Muscle of arm (tissue), 1 donor: ENCODE measurements at regions not wholly inside any gene's neighbourhood (a gene's known extent, or its start where the extent isn't known, plus 50 kb on each side); places are given as distances from the start of the nearest gene placed in this dataset.
"Not testable (repeated sequence)": the region's sequence is repeated elsewhere in the genome, so short reads cannot be mapped to it uniquely, and the experiment has no call there.

Source experiments
- DNase-seq: peaks from one replicate; pipeline ENCODE4 v3.0.0-alpha.2; 2013

DNA sequence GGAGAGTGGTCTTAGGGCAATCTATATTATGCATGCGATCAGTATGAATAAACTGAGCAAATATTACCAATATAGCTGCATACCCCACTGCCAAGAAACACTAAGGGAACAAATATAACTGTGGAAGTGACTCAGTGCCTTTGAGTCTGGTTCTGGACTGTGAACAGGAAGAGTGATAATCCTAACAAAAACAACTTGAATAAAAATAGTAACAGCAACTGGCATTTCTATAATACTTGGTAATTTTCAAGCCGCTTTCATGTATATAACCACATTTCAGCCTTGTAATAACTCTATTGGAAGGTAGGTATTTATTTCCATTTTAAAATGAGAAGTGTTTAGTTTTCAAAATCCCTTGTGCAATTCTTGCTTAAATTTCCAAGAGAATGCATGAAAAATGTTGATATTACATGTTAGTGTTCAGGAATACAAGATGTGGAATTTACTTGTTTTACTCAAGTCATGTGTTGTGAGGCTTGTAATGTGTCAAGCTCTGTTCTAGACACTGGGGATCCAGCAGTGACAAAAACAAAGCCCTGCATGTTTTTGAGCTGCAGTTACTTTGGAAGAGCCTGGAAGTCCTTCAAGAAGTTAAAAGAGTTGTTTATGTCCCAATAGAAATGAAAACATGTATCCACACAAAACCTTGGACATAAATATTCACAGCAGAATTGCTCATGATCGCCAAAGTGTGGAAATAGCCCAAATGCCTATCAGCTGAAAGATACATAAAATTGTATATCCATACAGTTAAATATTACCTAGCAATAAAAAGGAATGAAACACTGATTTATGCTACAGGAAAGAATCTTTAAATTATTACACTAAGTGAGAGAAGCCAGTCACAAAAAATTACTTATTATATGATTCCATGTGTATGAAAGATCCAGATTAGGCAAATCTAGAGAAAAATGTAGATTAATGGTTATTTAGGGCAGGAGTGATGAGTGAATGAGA, 338.1 kb upstream of the TMEM132C start:
- peak; percentile 12 for DNase-seq

DNA sequence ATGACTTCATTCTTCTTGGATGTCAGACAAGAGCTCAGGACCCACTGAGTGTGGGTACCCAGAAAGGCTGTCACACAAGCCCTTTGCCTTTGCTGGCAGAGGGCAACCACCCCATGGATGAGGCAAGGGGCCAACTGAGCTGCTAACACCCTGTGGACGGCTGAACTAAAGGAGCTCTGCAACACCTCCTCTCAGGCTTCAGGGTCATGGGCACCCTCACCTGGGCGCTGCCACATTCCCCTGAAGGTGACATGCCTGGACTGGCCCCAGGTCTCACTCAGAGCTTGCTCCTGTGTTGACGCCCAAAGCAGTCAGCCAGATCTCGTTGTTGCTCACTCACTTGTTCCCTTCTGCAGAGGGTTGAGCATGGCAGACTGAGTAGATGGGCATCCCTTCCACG, 336.8 kb upstream of the TMEM132C start:
- no peak for DNase-seq

DNA sequence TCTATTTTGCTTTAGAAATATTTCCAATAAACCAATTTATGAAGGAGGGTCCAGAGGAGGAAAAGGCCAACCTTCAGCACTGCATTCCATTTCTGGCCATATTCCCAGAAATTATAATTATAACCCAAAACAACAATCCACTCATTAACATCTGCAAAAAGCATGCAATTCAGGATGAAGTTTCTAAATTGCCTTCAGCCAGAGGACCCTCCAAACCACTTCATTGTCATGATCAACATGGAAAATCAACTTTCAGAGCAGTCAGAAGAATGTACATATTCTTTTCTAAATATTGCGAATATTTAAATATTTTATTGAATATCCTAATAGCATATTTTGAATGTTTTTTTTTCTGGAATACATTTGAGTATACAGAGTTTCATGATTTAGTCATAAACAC, 332.6 kb upstream of the TMEM132C start:
- DNase-seq, result no peak

DNA sequence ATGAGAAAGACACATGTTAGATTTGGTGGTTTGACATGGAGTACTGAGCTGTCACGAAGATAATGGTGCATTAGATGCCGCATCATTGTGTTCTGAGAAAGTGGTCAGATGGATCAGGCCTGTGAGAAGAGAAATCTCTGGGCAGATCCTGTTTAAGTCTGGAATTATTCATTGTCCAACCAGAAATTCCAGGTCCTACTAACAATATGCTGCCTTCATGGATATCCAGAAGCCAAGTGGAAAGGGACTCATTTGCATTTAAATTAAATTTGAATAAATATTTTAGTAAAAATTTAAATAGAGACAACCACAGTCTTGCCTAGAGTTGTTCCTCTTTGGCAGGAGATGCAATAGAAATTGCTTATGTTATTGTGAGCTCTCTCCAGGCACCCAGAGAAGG, 330.5 kb upstream of the TMEM132C start:
- DNase-seq, result no peak

DNA sequence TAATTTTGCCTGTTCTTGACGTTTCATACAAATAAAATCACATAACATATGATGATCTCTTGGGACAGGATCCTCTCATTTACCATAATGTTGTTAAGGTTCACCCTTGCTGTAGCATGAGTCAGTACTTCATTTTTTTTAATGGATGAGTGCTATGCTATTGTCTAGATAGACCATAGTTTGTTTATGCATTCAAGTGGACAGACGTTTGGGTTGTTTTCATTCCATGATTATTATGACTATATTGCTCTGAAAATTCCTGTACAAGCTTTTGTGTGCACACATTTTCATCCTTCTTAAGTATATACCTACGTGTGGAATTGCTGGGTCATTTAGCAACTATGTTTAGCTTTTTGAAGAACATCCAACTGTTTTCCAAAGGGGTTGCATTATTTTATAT, 325.6 kb upstream of the TMEM132C start:
- no peak for DNase-seq

DNA sequence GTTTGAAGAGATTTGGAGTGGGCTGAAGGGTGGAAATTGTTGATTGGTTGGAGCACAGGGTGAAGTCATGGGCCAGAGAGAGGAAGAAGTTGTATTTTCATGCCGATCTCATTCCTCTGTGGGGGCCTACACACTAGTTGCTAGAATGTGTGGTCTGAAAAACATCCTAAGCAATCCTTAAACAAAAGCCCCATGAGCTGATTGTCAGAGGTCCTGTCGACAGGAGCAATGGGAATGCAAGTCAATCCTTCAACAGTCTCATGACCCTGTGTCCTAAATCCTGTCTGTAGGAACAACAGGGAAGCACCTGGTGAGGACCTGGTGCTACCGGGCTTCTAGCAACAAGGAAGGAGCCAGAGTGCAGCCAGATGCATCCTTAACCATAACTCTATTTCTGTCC, 324.0 kb upstream of the TMEM132C start:
- DNase-seq, result no peak

DNA sequence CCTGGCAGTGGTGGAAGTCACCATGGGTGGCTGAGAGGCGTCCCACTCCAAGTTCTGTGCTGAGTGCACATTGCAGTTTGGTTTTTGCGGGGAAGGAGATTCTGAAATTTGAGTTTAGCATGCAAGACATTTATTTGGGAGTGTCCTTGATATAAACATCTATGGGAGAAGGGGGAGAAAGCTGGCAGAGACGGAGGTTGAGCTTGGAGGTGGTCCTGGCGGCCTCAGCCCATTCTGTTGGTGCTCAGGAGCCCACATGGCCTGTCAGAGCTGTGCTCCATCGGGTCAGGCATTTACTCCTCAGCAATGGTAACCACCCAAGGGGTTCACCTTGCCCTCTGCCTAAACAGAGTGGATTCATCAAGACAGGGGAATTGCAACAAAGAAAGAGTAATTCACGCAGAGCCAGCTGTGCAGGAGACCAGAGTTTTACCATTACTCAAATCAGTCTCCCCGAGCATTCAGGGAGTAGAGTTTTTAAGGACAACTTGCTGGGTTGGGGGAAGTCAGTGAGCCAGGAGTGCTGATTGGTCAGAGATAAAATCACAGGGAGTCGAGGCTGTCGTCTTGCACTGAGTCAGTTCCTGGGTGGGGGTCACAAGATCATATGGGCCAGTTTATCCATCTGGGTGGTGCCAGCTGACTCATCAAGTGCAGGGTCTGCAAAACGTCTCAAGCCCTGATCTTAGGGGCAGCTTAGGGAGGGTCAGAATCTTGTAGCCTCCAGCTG, 323.3 kb upstream of the TMEM132C start:
- DNase-seq, result no peak

DNA sequence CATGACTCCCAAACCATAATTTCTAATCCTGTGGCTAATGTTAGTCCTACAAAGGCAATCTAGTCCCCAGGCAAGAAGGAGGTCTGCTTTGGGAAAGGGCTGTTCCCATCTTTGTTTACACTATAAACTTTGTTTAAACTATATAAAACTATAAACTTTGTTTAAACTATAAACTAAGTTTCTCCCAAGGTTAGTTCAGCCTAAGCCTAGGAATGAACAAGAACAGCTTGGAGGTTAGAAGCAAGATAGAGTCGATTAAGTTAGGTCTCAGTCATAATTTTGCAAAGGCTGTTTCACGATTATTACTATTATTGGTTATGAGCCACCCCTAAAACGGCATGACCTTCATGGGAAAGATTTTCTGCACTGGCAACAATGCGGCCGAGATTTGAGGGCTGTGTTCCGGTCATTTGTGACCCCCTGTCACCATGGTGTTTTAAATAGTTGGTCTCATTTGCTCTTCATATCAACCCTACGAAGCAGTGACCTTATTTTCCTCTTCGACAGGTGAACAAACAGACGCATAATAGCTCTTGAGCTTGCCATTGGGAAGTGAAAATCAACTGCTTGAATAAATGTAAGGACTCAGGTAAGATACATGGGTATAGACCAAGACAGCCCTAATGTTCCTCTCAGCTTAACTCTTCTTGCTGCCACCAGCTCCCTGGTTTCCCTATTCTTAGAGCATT, 322.6 kb upstream of the TMEM132C start:
- DNase-seq, result no peak

DNA sequence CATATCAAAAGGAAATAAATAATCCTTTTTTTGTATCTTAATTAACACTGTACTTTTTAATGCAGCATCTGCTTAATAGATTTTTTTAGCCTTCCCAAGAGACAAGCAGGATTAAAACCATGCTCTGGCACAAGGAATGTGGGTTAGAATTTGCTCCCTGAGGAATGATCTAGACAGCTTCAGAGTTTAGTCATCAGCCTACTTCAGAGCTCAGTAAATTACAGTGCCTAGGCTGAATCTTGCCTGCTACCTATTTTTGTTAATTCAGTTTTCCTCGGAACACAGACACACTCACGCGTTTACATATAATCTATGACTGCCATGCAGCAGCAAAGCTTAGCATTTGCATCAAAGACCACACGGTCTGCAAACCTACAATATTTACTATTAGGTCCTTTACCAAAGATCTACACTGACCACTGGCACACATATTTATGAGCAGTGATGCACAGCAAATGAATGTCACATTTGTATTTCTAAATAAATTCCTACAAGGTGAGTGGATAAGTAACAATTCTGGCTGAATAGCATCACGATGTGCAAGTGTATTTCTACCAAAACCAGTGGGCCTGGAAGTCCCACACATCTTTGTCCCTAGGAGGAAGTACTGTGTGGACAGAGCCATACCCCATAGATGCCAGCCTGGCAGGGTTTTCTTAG, 309.8 kb upstream of the TMEM132C start:
- no peak for DNase-seq

DNA sequence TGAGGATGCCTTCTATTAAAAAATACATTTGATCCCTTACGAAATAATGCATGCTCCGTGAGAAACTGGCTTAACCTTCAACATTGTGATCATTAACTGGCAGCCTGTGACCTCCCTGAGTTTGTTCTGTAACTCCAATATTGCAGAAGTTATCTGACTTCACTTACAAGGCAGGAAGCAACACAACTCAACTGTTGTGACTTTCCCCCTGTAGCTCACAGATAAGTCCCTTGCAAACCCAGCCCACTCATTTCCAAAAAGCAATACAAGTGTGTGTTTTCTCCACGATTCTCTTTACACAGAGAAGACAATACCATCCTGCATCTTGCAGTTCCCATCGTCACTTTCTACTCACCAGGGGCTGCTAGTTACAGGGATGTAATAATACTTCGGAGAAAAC, 304.7 kb upstream of the TMEM132C start:
- DNase-seq, result no peak

DNA sequence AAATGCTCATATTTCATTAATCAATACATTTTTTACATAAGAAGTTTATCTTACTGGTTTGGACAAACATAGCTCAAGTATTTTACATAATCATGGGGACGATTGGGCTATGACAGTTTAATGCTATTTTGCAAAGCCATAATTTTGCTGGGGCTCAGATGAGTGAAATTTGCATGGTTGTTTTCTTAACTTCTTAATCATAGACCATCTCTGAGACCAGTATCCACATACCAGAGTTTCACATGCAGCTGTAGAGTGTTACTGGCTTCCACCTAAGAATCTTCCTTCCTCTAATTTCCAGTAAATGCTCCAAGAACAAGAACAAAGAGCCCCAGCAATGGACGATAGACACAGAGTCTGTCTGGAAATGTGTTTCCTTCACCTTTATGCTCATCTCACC, 303.0 kb upstream of the TMEM132C start:
- no peak for DNase-seq

DNA sequence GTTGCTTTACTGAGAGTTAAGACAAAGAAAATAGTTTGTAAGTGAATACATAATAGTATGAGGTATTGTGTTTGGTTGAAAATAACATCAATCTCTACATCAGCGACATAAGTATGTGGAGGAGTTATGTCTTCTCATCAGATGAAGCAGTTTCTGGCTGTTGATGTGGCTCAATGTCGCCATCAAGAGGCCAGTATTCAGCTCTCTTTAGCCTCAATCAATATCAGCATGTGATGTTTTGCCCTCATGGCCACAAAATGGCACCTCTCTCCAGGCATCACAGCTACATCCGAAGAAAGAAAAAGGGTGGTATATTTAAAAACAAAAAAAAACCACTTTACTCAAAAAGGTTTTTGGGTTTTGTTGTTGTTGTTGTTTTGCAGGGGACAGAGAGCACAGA, 302.3 kb upstream of the TMEM132C start:
- DNase-seq, result no peak

DNA sequence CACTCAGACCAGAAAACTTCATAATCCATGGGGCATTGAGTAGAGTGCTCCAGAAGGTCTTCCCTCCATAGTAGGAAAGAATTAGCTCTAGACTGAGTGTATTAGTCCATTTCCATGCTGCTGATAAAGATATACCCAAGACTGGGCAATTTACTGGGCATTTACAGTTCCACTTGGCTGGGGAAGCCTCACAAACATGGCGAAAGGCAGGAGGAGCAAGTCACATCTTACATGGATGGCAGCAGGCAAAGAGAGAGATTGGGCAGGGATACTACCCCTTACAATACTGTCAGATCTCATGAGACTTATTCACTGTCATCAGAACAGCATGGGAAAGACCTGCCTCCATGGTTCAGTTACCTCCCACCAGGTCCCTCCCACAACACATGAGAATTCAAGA, 300.6 kb upstream of the TMEM132C start:
- no peak for DNase-seq

DNA sequence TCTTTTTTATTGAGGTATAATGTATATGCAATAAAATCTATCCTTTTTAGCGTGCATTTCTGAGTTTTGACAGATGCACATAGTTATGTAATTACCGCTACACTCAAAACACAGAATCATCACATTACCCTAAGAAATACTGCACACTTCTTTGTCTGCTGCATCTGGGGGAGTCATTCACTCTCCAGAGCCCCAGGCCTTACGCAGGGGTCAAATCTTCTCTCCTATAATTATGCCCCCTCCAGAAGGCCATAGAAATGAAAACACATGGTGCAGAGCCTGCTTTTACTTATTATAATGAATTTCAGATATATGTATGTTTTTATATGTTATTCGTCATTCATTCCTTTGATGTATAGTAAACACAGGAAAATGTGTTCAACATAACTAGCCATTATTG, 296.5 kb upstream of the TMEM132C start:
- DNase-seq, result no peak

DNA sequence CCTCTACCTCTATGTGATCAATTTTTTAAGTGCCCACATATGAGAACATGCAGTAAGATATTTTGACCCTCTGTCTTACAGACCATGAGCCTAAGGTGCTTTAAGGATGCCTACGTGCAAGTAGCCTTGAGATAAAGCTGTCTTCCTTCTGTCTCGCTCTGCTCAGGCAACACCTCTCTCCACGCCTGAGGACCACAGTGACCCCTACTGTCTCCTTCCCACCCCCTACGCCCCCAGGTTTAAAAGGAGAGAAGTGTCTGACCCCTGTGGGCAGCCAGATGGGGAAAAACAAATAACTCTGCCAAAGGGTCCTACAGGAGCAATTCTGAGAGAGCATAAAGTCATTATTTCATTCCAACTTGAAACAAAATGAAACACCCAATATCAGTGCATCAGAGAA, 286.4 kb upstream of the TMEM132C start:
- DNase-seq, result no peak

DNA sequence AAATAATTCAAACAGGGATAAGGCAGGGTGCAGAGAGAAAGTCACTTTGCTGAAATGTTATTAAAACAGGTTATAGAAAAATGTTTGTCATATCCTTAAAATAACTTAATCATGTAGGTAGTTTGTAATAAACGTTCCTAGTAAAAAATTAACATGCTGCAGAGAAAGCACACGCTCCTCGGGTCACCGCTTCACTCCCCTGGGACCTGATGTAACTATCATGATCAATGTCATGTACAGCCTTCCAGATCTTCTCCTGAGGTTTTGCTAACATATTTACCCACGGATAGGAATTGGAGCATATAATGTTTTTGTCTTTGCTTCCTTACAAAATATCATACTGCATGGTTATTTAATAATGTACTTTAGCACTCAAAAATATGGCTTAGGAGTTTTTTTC, 285.1 kb upstream of the TMEM132C start:
- DNase-seq, result no peak

DNA sequence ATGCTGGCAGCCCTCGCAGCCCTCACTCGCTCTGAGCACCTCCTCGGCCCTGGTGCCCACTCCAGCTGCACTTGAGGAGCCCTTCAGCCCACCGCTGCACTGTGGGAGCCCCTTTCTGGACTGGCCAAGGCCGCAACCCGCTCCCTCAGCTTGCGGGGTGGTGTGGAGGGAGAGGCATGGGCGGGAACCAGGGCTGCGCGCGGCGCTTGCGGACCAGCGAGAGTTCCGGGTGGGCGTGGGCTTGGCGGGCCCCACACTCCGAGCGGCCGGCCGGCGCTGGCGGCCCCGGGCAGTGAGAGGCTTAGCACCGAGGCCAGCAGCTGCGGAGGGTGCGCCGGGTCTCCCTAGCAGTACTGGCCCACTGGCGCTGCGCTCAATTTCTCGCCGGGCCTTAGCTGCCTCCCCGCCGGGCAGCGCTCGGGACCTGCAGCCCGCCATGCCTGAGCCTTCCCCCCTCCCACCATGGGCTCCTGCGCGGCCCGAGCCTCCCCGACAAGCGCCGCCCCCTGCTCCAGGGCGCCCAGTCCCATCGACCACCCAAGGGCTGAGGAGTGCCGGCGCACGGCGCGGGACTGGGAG, 283.7 kb upstream of the TMEM132C start:
- not testable (repeated sequence) for DNase-seq

DNA sequence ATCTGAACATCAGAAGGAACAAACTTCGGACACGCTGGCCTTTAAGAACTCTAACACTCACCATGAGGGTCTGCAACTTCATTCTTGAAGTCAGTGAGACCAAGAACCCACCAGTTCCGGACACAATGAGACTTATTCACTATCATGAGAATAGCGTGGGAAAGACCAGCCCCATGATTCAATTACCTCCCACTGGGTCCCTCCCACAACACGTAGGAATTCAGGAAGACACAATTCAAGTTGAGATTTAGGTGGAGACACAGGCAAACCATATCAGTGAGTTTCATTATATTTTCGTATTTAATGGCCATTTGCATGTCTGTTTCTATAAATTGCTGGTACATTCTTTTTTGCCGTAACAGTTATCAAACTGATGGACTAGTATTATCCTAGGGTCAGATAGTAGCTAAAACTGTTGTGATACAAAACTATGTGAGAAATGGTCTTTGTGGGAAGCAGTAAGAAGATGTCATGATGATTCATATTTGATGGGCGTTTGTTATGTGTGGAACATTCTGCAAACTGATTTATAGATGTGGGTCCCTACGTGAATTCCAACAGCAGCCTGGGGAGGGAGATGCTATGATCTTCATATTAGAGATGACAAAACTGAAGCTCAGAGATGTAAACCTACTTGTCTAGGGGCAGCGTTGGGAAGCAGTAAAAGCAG, 282.4 kb upstream of the TMEM132C start:
- no peak for DNase-seq

DNA sequence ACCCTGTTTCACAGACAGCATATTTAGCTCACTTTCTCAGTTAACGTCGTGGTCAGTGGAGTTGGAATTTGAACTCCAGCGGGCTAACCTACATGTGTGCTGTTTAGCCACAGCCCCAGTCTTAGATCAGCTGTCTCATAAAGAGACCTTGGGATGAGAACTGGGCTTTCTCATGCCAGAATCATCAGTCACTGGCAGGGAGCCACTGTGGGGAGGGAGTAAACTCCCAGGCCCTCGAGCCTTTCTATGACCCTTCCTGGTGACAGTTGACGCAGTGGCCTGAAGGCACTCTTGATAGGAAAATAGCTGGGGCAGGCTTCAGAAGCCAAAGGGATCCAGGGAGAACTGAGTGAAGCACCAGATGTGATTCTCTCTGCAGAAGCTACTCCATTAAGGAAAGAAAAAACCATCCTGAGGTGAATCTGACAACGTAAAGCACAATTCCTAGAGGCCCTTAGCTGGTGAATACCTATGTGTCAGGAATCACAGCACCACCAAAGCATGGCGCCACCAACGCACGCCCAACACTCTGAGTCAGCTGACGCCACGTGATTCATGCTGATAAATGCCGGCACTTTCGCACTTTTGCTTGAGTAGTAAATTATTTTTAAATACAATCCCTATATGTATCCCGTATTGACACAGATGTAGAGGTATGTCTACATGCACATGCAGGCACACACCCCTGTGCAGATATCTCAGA, 279.6 kb upstream of the TMEM132C start:
- DNase-seq, result peak; percentile 9

DNA sequence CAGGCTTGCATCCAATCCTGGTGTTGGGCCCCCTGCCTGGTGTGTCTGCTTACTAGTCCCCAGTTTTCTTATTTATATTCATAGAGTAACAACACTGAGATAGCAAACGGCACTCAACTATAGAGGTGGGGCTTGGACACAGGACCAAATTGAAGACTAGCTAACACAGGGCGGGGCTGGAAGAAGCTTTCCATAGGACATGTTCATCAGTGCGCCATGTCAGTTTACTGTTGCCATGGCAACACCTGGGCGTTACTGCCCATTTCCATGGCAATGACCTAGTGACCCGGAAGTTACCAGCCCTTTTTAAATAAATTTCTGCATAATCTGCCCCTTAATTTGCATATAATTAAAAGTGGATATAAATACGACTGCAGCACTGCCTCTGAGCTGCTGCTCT, 275.5 kb upstream of the TMEM132C start:
- DNase-seq, result no peak

DNA sequence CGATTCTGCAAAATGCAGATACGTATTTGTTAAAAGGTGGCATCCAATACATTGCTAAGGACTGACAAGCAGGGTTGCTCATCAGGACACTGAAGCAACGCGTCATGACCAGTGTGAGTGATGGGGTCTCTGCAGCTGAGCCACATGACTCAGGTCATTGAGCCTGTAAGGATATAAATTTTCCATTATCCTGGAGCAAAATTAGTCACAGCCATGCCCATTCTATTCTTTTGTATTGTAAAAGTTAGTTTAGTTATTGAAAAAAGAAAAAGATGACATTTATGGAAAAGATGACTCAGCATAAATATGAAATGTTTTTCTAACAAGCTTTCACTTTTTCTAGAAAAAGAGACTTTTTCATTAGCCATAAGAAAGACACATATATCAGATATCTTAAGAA, 268.0 kb upstream of the TMEM132C start:
- no peak for DNase-seq
